WTC11 (cell line): ENCODE measurements at regions not wholly inside any gene's neighbourhood (a gene's known extent, or its start where the extent isn't known, plus 50 kb on each side); places are given as distances from the start of the nearest gene placed in this dataset.
A peak's percentile ranks its signal among the peaks of the same experiment; 100 is the strongest.

Experiments
- ATAC-seq: fragments of 200-7000 bp; cut with Tn5 transposase; 2 replicates; pipeline ENCODE4 v1.10.0; 2021; ENCODE audit warnings: mild to moderate bottlenecking, moderate library complexity
- CTCF ChIA-PET: fragments of 300-600 bp; sonication (Branson Sonifier 250); formaldehyde crosslinking; loops from one replicate; lab custom pipeline; 2021; ENCODE audit warnings: antibody characterized with exemption; lab: Charles Lee
- POLR2A ChIA-PET: fragments of 350-600 bp; sonication (Branson Sonifier 250); formaldehyde crosslinking; loops from one replicate; lab custom pipeline; 2021; ENCODE audit warnings: antibody characterized with exemption; lab: Charles Lee
- DNase-seq: peaks from one replicate; pipeline ENCODE4 v3.0.0; 2021; ENCODE audit warnings: low spot score
- H3K27ac Mint-ChIP-seq: 2 replicates; pipeline ENCODE4 v1.8.0; 2021; ENCODE audit warnings: mixed read lengths
- H3K27me3 Mint-ChIP-seq: 2 replicates; pipeline ENCODE4 v1.8.0; 2021; ENCODE audit warnings: low read depth, mild to moderate bottlenecking, moderate library complexity, mixed read lengths
- H3K36me3 Mint-ChIP-seq: 2 replicates; pipeline ENCODE4 v1.8.0; 2021; ENCODE audit warnings: mixed read lengths
- H3K4me1 Mint-ChIP-seq: 2 replicates; pipeline ENCODE4 v1.8.0; 2022; ENCODE audit warnings: mixed read lengths
- H3K4me3 Mint-ChIP-seq: 2 replicates; pipeline ENCODE4 v1.8.0; 2021; ENCODE audit warnings: mild to moderate bottlenecking, moderate library complexity, mixed read lengths
- H3K9me3 Mint-ChIP-seq: 2 replicates; pipeline ENCODE4 v1.8.0; 2021; ENCODE audit warnings: mixed read lengths
- EMX1 ChIP-seq: fragments of 250-450 bp; sonication (Bioruptor Pico); IDR thresholded peaks from 2 replicates; pipeline ENCODE4 v1.8.0; 2021; ENCODE audit warnings: mild to moderate bottlenecking
- ETV6 ChIP-seq: sonication (generic); formaldehyde crosslinking; IDR thresholded peaks from 2 replicates; pipeline ENCODE4 v1.8.1; 2022; ENCODE audit warnings: mild to moderate bottlenecking, missing genetic modification reagents
- GABPB1 ChIP-seq: sonication (generic); formaldehyde crosslinking; IDR thresholded peaks from 2 replicates; pipeline ENCODE4 v1.8.1; 2023; ENCODE audit warnings: mild to moderate bottlenecking, missing genetic modification reagents
- GRHL2 ChIP-seq: fragments of 250-450 bp; sonication (Bioruptor Pico); IDR thresholded peaks from 2 replicates; pipeline ENCODE4 v1.8.0; 2022; ENCODE audit warnings: mild to moderate bottlenecking, moderate library complexity; ENCODE audit not compliant: insufficient replicate concordance, severe bottlenecking
- NR3C1 ChIP-seq: sonication (generic); formaldehyde crosslinking; conservative IDR thresholded peaks from 2 replicates; pipeline ENCODE4 v1.8.1; 2023; ENCODE audit warnings: low read depth, mild to moderate bottlenecking, missing genetic modification reagents
- ZNF317 ChIP-seq: sonication (generic); formaldehyde crosslinking; IDR thresholded peaks from 2 replicates; pipeline ENCODE4 v1.8.1; 2023; ENCODE audit warnings: low read depth, mild to moderate bottlenecking, moderate library complexity, missing genetic modification reagents, borderline replicate concordance
- ZNF416 ChIP-seq: fragments of 250-450 bp; sonication (Bioruptor Pico); IDR thresholded peaks from 2 replicates; pipeline ENCODE4 v1.9.0; 2021; ENCODE audit warnings: mild to moderate bottlenecking, inconsistent platforms
- TF ChIP-seq, protein P1 (sequence below): fragments of 250-450 bp; sonication (Bioruptor Pico); IDR thresholded peaks from 2 replicates; pipeline ENCODE4 v1.9.0; 2021; ENCODE audit warnings: mild to moderate bottlenecking
- TF ChIP-seq, protein P2 (sequence below): sonication (generic); formaldehyde crosslinking; conservative IDR thresholded peaks from 2 replicates; pipeline ENCODE4 v1.8.1; 2022; ENCODE audit warnings: mild to moderate bottlenecking, missing genetic modification reagents
- TF ChIP-seq, protein P3 (sequence below): sonication (generic); formaldehyde crosslinking; IDR thresholded peaks from 2 replicates; pipeline ENCODE4 v1.8.1; 2023; ENCODE audit warnings: mild to moderate bottlenecking, missing genetic modification reagents, borderline replicate concordance
- TF ChIP-seq, protein P4 (sequence below): sonication (generic); formaldehyde crosslinking; IDR thresholded peaks from 2 replicates; pipeline ENCODE4 v1.8.0; 2022; ENCODE audit warnings: missing genetic modification reagents
- TF ChIP-seq, protein P5 (sequence below): fragments of 250-450 bp; sonication (Bioruptor Pico); IDR thresholded peaks from 2 replicates; pipeline ENCODE4 v1.9.0; 2021; ENCODE audit warnings: mild to moderate bottlenecking, borderline replicate concordance
- TF ChIP-seq, protein P6 (sequence below): sonication (generic); formaldehyde crosslinking; IDR thresholded peaks from 2 replicates; pipeline ENCODE4 v1.8.1; 2022; ENCODE audit warnings: mild to moderate bottlenecking, moderate library complexity, missing genetic modification reagents

DNA sequence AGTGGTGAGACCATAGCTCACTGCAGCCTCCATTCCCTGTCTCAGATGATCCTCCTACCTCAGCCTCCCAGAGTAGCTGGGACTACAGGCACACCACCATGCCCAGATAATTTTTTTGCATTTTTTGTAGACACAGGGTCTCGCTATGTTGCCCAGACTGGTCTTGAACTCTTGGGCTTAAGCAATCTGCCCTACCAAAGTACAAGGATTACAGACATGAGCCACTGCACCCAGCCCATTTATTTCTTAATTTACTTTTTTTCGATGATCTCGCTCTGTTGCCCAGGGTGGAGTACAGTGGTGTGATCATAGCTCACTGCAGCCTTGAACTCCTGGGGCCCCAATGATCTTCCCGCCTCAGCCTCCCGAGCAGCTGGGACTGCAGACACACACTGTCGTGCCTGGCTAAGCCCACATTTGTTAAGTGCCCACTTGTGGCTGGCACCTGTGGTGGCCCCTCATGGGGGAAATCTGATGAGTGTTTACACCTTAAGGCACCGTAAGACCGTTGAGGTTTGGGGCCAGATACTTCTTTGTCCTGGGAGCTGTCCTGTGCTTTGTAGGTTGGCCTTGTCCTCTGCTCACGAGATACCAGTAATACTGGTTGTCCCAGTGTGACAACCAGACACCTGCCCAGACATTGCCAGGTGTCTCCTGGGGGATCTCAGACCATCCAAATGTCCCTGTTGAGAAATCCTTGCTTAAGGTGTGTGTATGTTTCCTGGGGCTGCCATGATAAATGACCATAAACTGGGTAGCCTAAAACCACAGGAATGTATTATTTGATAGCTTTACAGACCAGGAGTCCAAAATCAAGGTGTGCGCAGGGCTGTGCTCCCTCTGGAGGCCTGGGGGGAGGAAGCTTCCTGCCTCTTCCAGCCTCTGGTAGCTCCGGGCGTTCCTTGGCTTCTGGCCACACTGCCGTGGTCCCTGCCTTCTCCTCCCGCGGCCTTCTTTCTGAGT, 141.4 kb upstream of the GSE1 start (continued):
- TF ChIP-seq, protein P1, sequence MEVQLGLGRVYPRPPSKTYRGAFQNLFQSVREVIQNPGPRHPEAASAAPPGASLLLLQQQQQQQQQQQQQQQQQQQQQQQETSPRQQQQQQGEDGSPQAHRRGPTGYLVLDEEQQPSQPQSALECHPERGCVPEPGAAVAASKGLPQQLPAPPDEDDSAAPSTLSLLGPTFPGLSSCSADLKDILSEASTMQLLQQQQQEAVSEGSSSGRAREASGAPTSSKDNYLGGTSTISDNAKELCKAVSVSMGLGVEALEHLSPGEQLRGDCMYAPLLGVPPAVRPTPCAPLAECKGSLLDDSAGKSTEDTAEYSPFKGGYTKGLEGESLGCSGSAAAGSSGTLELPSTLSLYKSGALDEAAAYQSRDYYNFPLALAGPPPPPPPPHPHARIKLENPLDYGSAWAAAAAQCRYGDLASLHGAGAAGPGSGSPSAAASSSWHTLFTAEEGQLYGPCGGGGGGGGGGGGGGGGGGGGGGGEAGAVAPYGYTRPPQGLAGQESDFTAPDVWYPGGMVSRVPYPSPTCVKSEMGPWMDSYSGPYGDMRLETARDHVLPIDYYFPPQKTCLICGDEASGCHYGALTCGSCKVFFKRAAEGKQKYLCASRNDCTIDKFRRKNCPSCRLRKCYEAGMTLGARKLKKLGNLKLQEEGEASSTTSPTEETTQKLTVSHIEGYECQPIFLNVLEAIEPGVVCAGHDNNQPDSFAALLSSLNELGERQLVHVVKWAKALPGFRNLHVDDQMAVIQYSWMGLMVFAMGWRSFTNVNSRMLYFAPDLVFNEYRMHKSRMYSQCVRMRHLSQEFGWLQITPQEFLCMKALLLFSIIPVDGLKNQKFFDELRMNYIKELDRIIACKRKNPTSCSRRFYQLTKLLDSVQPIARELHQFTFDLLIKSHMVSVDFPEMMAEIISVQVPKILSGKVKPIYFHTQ (CRISPR knock-in tag) = no peak
- TF ChIP-seq, protein P2, sequence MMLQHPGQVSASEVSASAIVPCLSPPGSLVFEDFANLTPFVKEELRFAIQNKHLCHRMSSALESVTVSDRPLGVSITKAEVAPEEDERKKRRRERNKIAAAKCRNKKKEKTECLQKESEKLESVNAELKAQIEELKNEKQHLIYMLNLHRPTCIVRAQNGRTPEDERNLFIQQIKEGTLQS = no peak
- TF ChIP-seq, protein P3, sequence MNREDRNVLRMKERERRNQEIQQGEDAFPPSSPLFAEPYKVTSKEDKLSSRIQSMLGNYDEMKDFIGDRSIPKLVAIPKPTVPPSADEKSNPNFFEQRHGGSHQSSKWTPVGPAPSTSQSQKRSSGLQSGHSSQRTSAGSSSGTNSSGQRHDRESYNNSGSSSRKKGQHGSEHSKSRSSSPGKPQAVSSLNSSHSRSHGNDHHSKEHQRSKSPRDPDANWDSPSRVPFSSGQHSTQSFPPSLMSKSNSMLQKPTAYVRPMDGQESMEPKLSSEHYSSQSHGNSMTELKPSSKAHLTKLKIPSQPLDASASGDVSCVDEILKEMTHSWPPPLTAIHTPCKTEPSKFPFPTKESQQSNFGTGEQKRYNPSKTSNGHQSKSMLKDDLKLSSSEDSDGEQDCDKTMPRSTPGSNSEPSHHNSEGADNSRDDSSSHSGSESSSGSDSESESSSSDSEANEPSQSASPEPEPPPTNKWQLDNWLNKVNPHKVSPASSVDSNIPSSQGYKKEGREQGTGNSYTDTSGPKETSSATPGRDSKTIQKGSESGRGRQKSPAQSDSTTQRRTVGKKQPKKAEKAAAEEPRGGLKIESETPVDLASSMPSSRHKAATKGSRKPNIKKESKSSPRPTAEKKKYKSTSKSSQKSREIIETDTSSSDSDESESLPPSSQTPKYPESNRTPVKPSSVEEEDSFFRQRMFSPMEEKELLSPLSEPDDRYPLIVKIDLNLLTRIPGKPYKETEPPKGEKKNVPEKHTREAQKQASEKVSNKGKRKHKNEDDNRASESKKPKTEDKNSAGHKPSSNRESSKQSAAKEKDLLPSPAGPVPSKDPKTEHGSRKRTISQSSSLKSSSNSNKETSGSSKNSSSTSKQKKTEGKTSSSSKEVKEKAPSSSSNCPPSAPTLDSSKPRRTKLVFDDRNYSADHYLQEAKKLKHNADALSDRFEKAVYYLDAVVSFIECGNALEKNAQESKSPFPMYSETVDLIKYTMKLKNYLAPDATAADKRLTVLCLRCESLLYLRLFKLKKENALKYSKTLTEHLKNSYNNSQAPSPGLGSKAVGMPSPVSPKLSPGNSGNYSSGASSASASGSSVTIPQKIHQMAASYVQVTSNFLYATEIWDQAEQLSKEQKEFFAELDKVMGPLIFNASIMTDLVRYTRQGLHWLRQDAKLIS = no peak

DNA sequence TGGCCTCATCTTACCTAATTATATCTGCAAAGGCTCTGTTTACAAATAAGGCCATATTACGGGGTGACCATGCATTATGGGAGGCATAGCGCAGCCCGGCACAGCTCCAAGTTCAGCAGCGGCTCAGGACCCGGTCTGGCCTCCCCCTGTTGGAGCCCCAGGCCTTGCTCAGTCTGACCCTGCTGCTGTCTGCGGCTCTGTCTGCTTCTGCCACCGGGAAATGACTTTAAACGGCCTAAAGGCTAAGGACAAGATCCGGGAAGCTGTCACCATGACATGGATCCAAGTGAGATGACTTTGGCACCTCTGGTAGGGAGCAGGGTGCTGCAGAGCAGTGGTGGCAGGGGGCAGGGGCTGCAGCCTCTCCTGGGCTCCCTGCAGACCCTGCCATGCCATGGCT, 140.6 kb upstream of the GSE1 start:
- TF ChIP-seq ZNF416 (CRISPR knock-in tag) (no peak), ZNF317 (no peak), GRHL2 (CRISPR knock-in tag) (no peak)
- ChIA-PET CTCF (interaction anchor here (0.6 to 3.4 kb wide), 10 partner anchors 11 to 219 kb away, joined by 3 to 20 read pairs (median 8); no protein-coding TSS in a partner anchor), POLR2A (interaction anchor here (1.1 kb wide), 1 partner anchor 11 kb away, joined by 5 read pairs; no protein-coding TSS in a partner anchor)
- DNase-seq (no peak), ATAC-seq (no peak)
- H3K4me3 Mint-ChIP-seq = no peak overlapping the region
- H3K27me3 Mint-ChIP-seq = 0 out of 2 replicates have a peak, but pooled peaks cover 2% of the 10 kb centered on the region
- peaks cover 25% of the 10 kb centered on the region for H3K4me1 Mint-ChIP-seq
- H3K9me3 Mint-ChIP-seq = no peaks in the 10 kb centered on the region
- no peaks in the 10 kb centered on the region for H3K36me3 Mint-ChIP-seq
- peak overlapping the region; percentile 45 for H3K27ac Mint-ChIP-seq

DNA sequence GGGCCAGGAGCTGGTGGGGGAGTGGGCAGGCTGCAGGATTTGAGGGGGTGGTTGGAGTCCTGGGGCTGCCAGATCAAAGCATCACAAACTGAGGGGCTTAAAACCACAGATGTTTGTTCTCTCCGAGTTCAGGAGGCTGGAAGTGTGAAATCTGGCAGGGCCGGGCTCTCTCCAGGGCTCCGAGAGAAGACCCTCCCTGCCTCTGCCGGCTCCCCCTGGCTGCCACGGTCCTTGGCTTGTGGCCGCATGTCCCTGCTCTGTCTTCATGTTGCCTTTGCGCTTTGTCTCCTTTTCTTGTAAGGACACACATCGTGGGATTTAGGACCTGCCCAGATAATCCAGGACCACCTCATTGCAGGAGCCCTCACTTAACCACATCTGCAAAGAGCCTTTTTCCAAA, 139.8 kb upstream of the GSE1 start:
- ChIA-PET CTCF (interaction anchor here (0.6 to 3.1 kb wide), 20 partner anchors 12 to 220 kb away, joined by 3 to 20 read pairs (median 6); no protein-coding TSS in a partner anchor), POLR2A (no interaction called here)
- no peak for DNase-seq
- peak; percentile 27 for ATAC-seq
- Mint-ChIP-seq H3K9me3 (no peaks in the 10 kb centered on the region), H3K36me3 (no peaks in the 10 kb centered on the region), H3K27ac (peak overlapping the region; percentile 54; the same call in 1 of the 2 replicates), H3K27me3 (0 out of 2 replicates have a peak, but pooled peaks cover 2% of the 10 kb centered on the region), H3K4me3 (no peak overlapping the region), H3K4me1 (peaks cover 25% of the 10 kb centered on the region)
- TF ChIP-seq, protein P4, sequence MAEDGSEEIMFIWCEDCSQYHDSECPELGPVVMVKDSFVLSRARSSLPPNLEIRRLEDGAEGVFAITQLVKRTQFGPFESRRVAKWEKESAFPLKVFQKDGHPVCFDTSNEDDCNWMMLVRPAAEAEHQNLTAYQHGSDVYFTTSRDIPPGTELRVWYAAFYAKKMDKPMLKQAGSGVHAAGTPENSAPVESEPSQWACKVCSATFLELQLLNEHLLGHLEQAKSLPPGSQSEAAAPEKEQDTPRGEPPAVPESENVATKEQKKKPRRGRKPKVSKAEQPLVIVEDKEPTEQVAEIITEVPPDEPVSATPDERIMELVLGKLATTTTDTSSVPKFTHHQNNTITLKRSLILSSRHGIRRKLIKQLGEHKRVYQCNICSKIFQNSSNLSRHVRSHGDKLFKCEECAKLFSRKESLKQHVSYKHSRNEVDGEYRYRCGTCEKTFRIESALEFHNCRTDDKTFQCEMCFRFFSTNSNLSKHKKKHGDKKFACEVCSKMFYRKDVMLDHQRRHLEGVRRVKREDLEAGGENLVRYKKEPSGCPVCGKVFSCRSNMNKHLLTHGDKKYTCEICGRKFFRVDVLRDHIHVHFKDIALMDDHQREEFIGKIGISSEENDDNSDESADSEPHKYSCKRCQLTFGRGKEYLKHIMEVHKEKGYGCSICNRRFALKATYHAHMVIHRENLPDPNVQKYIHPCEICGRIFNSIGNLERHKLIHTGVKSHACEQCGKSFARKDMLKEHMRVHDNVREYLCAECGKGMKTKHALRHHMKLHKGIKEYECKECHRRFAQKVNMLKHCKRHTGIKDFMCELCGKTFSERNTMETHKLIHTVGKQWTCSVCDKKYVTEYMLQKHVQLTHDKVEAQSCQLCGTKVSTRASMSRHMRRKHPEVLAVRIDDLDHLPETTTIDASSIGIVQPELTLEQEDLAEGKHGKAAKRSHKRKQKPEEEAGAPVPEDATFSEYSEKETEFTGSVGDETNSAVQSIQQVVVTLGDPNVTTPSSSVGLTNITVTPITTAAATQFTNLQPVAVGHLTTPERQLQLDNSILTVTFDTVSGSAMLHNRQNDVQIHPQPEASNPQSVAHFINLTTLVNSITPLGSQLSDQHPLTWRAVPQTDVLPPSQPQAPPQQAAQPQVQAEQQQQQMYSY (CRISPR knock-in tag) = no peak
- TF ChIP-seq, protein P5, sequence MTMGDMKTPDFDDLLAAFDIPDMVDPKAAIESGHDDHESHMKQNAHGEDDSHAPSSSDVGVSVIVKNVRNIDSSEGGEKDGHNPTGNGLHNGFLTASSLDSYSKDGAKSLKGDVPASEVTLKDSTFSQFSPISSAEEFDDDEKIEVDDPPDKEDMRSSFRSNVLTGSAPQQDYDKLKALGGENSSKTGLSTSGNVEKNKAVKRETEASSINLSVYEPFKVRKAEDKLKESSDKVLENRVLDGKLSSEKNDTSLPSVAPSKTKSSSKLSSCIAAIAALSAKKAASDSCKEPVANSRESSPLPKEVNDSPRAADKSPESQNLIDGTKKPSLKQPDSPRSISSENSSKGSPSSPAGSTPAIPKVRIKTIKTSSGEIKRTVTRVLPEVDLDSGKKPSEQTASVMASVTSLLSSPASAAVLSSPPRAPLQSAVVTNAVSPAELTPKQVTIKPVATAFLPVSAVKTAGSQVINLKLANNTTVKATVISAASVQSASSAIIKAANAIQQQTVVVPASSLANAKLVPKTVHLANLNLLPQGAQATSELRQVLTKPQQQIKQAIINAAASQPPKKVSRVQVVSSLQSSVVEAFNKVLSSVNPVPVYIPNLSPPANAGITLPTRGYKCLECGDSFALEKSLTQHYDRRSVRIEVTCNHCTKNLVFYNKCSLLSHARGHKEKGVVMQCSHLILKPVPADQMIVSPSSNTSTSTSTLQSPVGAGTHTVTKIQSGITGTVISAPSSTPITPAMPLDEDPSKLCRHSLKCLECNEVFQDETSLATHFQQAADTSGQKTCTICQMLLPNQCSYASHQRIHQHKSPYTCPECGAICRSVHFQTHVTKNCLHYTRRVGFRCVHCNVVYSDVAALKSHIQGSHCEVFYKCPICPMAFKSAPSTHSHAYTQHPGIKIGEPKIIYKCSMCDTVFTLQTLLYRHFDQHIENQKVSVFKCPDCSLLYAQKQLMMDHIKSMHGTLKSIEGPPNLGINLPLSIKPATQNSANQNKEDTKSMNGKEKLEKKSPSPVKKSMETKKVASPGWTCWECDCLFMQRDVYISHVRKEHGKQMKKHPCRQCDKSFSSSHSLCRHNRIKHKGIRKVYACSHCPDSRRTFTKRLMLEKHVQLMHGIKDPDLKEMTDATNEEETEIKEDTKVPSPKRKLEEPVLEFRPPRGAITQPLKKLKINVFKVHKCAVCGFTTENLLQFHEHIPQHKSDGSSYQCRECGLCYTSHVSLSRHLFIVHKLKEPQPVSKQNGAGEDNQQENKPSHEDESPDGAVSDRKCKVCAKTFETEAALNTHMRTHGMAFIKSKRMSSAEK (CRISPR knock-in tag) = no peak
- no peak for TF ChIP-seq NR3C1 (CRISPR knock-in tag)
- no peak for TF ChIP-seq ZNF317
- TF ChIP-seq, protein P6, sequence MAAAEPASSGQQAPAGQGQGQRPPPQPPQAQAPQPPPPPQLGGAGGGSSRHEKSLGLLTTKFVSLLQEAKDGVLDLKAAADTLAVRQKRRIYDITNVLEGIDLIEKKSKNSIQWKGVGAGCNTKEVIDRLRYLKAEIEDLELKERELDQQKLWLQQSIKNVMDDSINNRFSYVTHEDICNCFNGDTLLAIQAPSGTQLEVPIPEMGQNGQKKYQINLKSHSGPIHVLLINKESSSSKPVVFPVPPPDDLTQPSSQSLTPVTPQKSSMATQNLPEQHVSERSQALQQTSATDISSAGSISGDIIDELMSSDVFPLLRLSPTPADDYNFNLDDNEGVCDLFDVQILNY (CRISPR knock-in tag) = no peak
- no peak for TF ChIP-seq EMX1 (CRISPR knock-in tag)
- no peak for TF ChIP-seq GABPB1 (CRISPR knock-in tag)
- TF ChIP-seq ETV6 (CRISPR knock-in tag) = no peak
